CD14-positive monocyte (primary cell): ENCODE measurements at regions not wholly inside any gene's neighbourhood (a gene's known extent, or its start where the extent isn't known, plus 50 kb on each side); places are given as distances from the start of the nearest gene placed in this dataset.

Source experiments
- DNase-seq, 3 donors: peaks; one replicate each; pipeline ENCODE4 v3.0.0-alpha.2; 2011 to 2022
- H2AFZ ChIP-seq: 2 replicates; pipeline ENCODE4 v1.6.0; 2012; ENCODE audit warnings: mild to moderate bottlenecking, low read depth, low read length, inconsistent platforms; ENCODE audit not compliant: insufficient read depth, poor library complexity, severe bottlenecking
- H3K27ac ChIP-seq, 2 donors: 1 replicate in 1 of 2; 2 replicates in 1 of 2; pipeline ENCODE4 v1.5.1; 2012 to 2013; ENCODE audit warnings: low read length in 2 of 2, control low read depth in 1 of 2, inconsistent platforms in 1 of 2, low read depth in 1 of 2, mild to moderate bottlenecking in 1 of 2
- H3K27me3 ChIP-seq, 2 donors: one replicate each; pipeline versions ENCODE4 v1.6.0 to v1.6.1; 2011 to 2013; ENCODE audit warnings: low read length in 2 of 2; ENCODE audit not compliant: control insufficient read depth in 2 of 2, insufficient read depth in 2 of 2
- H3K36me3 ChIP-seq, 2 donors: replicated peaks in 1 of 2; 1 replicate in 1 of 2; 2 replicates in 1 of 2; pipeline versions ENCODE4 v1.5.1 to v1.6.1; 2012 to 2013; ENCODE audit warnings: low read length in 2 of 2, control low read depth in 1 of 2, inconsistent platforms in 1 of 2, mild to moderate bottlenecking in 1 of 2; ENCODE audit not compliant: insufficient read depth in 2 of 2, control insufficient read depth in 1 of 2
- H3K4me1 ChIP-seq, 2 donors: 1 replicate in 1 of 2; 2 replicates in 1 of 2; pipeline versions ENCODE4 v1.5.1 to v1.6.1; 2012 to 2013; ENCODE audit warnings: low read length in 2 of 2, control low read depth in 1 of 2, inconsistent platforms in 1 of 2, mild to moderate bottlenecking in 1 of 2, moderate library complexity in 1 of 2; ENCODE audit not compliant: insufficient read depth in 2 of 2, control insufficient read depth in 1 of 2
- H3K4me2 ChIP-seq: replicated peaks from 2 replicates; pipeline ENCODE3; 2012; ENCODE audit warnings: low read length, moderate library complexity, mild to moderate bottlenecking; ENCODE audit not compliant: poor library complexity, severe bottlenecking; ENCODE audit errors: extremely low read depth
- H3K4me3 ChIP-seq, 3 experiments: fragments of 200-600 bp in 1 of 3; sonication (generic) in 1 of 3; replicated peaks in 1 of 3; 1 replicate in 2 of 3; 2 replicates in 1 of 3; pipeline ENCODE4 v1.5.1; 2011 to 2013; ENCODE audit warnings: low read length in 3 of 3, mild to moderate bottlenecking in 3 of 3, control low read depth in 2 of 3, low read depth in 2 of 3, inconsistent platforms in 1 of 3, moderate library complexity in 1 of 3
- H3K79me2 ChIP-seq: 2 replicates; pipeline ENCODE4 v1.6.0; 2012; ENCODE audit warnings: mild to moderate bottlenecking, control low read depth, inconsistent platforms, low read length, moderate library complexity; ENCODE audit not compliant: insufficient read depth
- H3K9ac ChIP-seq: 2 replicates; pipeline ENCODE4 v1.6.0; 2017; ENCODE audit warnings: low read length, mild to moderate bottlenecking; ENCODE audit not compliant: insufficient read depth, poor library complexity, severe bottlenecking
- H3K9me3 ChIP-seq, 2 donors: replicated peaks in 1 of 2; 1 replicate in 1 of 2; 2 replicates in 1 of 2; pipeline versions ENCODE4 v1.5.1 to v1.6.1; 2012 to 2013; ENCODE audit warnings: low read length in 2 of 2, control low read depth in 1 of 2; ENCODE audit not compliant: control insufficient read depth in 1 of 2, insufficient read depth in 1 of 2
- H4K20me1 ChIP-seq: 2 replicates; pipeline ENCODE4 v1.6.0; 2012; ENCODE audit warnings: mild to moderate bottlenecking, low read length, control low read depth, moderate library complexity; ENCODE audit not compliant: insufficient read depth
- H3K27ac Mint-ChIP-seq, 7 donors: one replicate each; pipeline ENCODE4 v1.8.0; 2020; ENCODE audit warnings: mild to moderate bottlenecking in 7 of 7, mixed read lengths in 7 of 7, moderate library complexity in 6 of 7, inconsistent platforms in 2 of 7
- H3K27me3 Mint-ChIP-seq, 3 donors: one replicate each; pipeline ENCODE4 v1.8.0; 2021 to 2022; ENCODE audit warnings: low read depth in 3 of 3, mild to moderate bottlenecking in 3 of 3, mixed read lengths in 3 of 3, moderate library complexity in 3 of 3, inconsistent platforms in 1 of 3
- H3K36me3 Mint-ChIP-seq, 2 donors: one replicate each; pipeline ENCODE4 v1.8.0; 2020; ENCODE audit warnings: mixed read lengths in 2 of 2, inconsistent platforms in 1 of 2, mild to moderate bottlenecking in 1 of 2
- H3K4me1 Mint-ChIP-seq: one replicate; pipeline ENCODE4 v1.8.0; 2020; ENCODE audit warnings: mild to moderate bottlenecking, mixed read lengths
- H3K4me3 Mint-ChIP-seq, 2 donors: one replicate each; pipeline ENCODE4 v1.8.0; 2020; ENCODE audit warnings: mild to moderate bottlenecking in 2 of 2, mixed read lengths in 2 of 2, moderate library complexity in 1 of 2
- H3K9me3 Mint-ChIP-seq, 7 donors: one replicate each; pipeline ENCODE4 v1.8.0; 2020 to 2022; ENCODE audit warnings: mixed read lengths in 7 of 7, mild to moderate bottlenecking in 6 of 7, moderate library complexity in 6 of 7, inconsistent platforms in 2 of 7
- WGBS: methylation state at CpG from one replicate; pipeline ENCODE4 v1.1.5; 2013; ENCODE audit warnings: missing lambda C conversion rate; ENCODE audit not compliant: insufficient coverage; 5-methylcytosine and 5-hydroxymethylcytosine counted together
- intact Hi-C, 2 donors: fragments of 100-400 bp; cut with micrococcal nuclease; formaldehyde crosslinking; loops; one replicate each; pipeline versions ENCODE4 v1.15.0 to v1.15.1; 2023
- TF ChIP-seq, protein P1 (sequence below): fragments of 200-600 bp; IDR thresholded peaks from one replicate; pipeline ENCODE4 v1.8.0; 2022; ENCODE audit warnings: antibody characterized with exemption, mild to moderate bottlenecking

DNA sequence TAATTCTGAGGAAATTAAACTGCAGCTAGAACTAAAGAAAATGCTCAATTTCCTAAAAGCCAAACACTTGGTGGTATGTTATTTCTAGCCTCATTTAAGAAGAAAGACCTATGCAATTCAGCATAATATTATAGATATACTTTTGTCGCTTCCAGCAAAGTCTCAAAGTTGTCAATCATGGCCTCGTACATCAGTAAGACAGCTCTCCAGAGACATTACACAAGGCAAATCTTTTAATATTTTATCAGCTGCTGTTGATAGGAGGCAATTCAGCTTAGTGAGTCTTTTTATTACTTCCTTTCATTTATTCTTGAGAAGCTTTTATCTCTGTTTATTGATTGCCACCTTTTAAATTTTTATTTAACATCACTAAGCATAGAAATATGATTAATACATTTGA lies 294.3 kb downstream of the FSIP2 start:
- DNase-seq, result no peak
- Histone ChIP-seq H2AFZ (no peak overlapping the region), H4K20me1 (no peaks in the 10 kb centered on the region), H3K4me3 (no peak overlapping the region), H3K36me3 (no peaks in the 10 kb centered on the region), H3K79me2 (no peaks in the 10 kb centered on the region), H3K4me2 (no peak overlapping the region), H3K27me3 (no peaks in the 10 kb centered on the region), H3K9me3 (no peaks in the 10 kb centered on the region), H3K4me1 (no peaks in the 10 kb centered on the region), H3K27ac (no peak overlapping the region), H3K9ac (no peak overlapping the region)
- intact Hi-C loops, result no loop called here
- Mint-ChIP-seq H3K27ac (no peak overlapping the region), H3K4me3 (no peak overlapping the region), H3K27me3 (no peaks in the 10 kb centered on the region), H3K4me1 (peaks cover 6% of the 10 kb centered on the region), H3K36me3 (no peaks in the 10 kb centered on the region), H3K9me3 (no peaks in the 10 kb centered on the region)
- no CpG with 5 or more reads among the region's 2 CpGs for WGBS
- TF ChIP-seq, protein P1, sequence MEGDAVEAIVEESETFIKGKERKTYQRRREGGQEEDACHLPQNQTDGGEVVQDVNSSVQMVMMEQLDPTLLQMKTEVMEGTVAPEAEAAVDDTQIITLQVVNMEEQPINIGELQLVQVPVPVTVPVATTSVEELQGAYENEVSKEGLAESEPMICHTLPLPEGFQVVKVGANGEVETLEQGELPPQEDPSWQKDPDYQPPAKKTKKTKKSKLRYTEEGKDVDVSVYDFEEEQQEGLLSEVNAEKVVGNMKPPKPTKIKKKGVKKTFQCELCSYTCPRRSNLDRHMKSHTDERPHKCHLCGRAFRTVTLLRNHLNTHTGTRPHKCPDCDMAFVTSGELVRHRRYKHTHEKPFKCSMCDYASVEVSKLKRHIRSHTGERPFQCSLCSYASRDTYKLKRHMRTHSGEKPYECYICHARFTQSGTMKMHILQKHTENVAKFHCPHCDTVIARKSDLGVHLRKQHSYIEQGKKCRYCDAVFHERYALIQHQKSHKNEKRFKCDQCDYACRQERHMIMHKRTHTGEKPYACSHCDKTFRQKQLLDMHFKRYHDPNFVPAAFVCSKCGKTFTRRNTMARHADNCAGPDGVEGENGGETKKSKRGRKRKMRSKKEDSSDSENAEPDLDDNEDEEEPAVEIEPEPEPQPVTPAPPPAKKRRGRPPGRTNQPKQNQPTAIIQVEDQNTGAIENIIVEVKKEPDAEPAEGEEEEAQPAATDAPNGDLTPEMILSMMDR, result no peak

DNA sequence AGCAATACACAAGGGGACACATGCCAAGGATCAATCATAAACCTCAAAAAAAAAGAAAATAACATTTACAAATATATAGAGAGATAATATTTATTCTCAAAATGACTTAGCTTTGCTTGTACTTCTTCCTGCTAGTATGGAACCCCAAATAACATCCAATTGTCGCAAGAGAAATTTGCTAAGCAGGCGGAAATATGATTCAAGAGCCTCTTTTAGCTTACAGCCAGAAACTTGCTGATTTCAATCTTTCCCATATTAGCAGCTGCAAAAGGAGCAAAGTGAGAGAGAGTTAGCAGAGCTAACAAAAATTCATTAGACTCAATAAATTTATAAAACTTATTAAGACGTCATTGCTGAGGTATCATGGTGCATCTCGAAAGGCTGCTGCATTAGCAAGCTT lies 294.9 kb downstream of the FSIP2 start:
- H3K36me3 Mint-ChIP-seq, result no peaks in the 10 kb centered on the region
- WGBS, result no CpG with 5 or more reads among the region's 4 CpGs

More for the DNA sequence above, 294.9 kb downstream of the FSIP2 start:
- H3K36me3 ChIP-seq, result no peaks in the 10 kb centered on the region
- no peak overlapping the region for H3K27ac Mint-ChIP-seq
- H3K27ac ChIP-seq, result no peak overlapping the region
- H3K27me3 ChIP-seq, result no peaks in the 10 kb centered on the region
- H3K4me3 Mint-ChIP-seq, result no peak overlapping the region
- H3K79me2 ChIP-seq, result no peaks in the 10 kb centered on the region
- no peak overlapping the region for H3K4me2 ChIP-seq
- H3K9me3 ChIP-seq, result no peaks in the 10 kb centered on the region
- H3K27me3 Mint-ChIP-seq, result no peaks in the 10 kb centered on the region
- no peak overlapping the region for H3K9ac ChIP-seq
- TF ChIP-seq, protein P1, result no peak
- no peaks in the 10 kb centered on the region for H4K20me1 ChIP-seq
- H3K9me3 Mint-ChIP-seq, result no peaks in the 10 kb centered on the region
- H2AFZ ChIP-seq, result no peak overlapping the region
- DNase-seq, result no peak
- H3K4me1 Mint-ChIP-seq, result peaks cover 4% of the 10 kb centered on the region
- intact Hi-C loops, result no loop called here
- H3K4me3 ChIP-seq, result no peak overlapping the region
- no peaks in the 10 kb centered on the region for H3K4me1 ChIP-seq
